Prostate gland (tissue), 2 donors: ENCODE measurements at regions not wholly inside any gene's neighbourhood (a gene's known extent, or its start where the extent isn't known, plus 50 kb on each side); places are given as distances from the start of the nearest gene placed in this dataset.

ENCODE experiments used
- DNase-seq: peaks from one replicate; pipeline ENCODE4 v3.0.0-alpha.2; 2019; ENCODE audit warnings: low spot score
- H3K27ac ChIP-seq, 2 donors: fragments of 200-600 bp; sonication (generic); 2 replicates each; pipeline ENCODE4 v1.5.1; 2017 to 2019
- H3K27me3 ChIP-seq: fragments of 200-600 bp; sonication (generic); replicated peaks from 2 replicates; pipeline ENCODE4 v1.5.1; 2019; ENCODE audit not compliant: insufficient read depth
- H3K36me3 ChIP-seq, 2 donors: fragments of 200-600 bp; sonication (generic); 1 replicate in 1 of 2; 2 replicates in 1 of 2; pipeline versions ENCODE4 v1.5.1 to v1.8.1; 2017 to 2019
- H3K4me1 ChIP-seq: fragments of 200-600 bp; sonication (generic); replicated peaks from 2 replicates; pipeline ENCODE4 v1.5.1; 2019
- H3K4me3 ChIP-seq, 2 donors: fragments of 200-600 bp; sonication (generic); 2 replicates each; pipeline ENCODE4 v1.5.1; 2017 to 2019
- H3K9me3 ChIP-seq: fragments of 200-600 bp; sonication (generic); 2 replicates; pipeline ENCODE4 v1.5.1; 2017
- POLR2A ChIP-seq: fragments of 450-650 bp; IDR thresholded peaks from one replicate; pipeline ENCODE4 v1.6.1; 2016; ENCODE audit warnings: antibody characterized with exemption, mild to moderate bottlenecking
- POLR2AphosphoS5 ChIP-seq: sonication (generic); formaldehyde crosslinking; IDR thresholded peaks from one replicate; pipeline ENCODE4 v1.6.1; 2017; ENCODE audit warnings: antibody characterized with exemption
- WGBS: methylation state at CpG from one replicate; pipeline ENCODE4 v1.1.5; 2018; 5-methylcytosine and 5-hydroxymethylcytosine counted together
- intact Hi-C: fragments of 100-400 bp; cut with DNase I; formaldehyde crosslinking; loops from one replicate; pipeline ENCODE4 v1.14.2; 2022
- TF ChIP-seq, protein P1 (sequence below), 4 experiments: fragments of 200-600 bp in 2 of 4; fragments of 450-650 bp in 2 of 4; sonication (generic) in 2 of 4; IDR thresholded peaks; 1 replicate in 3 of 4; 2 replicates in 1 of 4; pipeline ENCODE4 v1.5.1; 2016 to 2019; ENCODE audit warnings: antibody characterized with exemption in 4 of 4, mild to moderate bottlenecking in 2 of 4, moderate library complexity in 2 of 4

DNA sequence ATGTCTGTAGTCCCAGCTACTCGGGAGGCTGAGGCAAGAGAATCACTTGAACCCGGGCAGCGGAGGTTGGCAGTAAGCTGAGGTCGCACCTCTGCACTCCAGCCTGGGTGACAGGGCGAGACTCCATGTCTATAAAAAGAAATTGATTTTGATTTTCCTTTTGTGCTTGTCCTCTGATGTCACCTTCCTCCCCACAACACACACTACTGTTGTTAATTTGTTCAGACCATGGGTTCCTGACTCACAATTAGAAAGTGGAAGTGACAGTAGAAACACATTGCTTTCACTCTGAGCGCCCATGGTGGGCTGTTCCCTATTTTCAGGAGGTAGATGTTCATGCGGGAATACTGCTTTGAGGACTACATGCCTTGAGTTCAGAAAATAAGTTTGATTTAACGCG is 165.5 kb upstream of the KCNJ6 start:
- Histone ChIP-seq H3K27ac (no peak overlapping the region), H3K4me1 (no peaks in the 10 kb centered on the region), H3K4me3 (no peak overlapping the region), H3K27me3 (no peaks in the 10 kb centered on the region), H3K36me3 (no peaks in the 10 kb centered on the region), H3K9me3 (no peaks in the 10 kb centered on the region)
- 96% methylated on average over 9 of the region's 9 CpGs for WGBS
- TF ChIP-seq POLR2A (no peak), POLR2AphosphoS5 (no peak)
- TF ChIP-seq, protein P1, sequence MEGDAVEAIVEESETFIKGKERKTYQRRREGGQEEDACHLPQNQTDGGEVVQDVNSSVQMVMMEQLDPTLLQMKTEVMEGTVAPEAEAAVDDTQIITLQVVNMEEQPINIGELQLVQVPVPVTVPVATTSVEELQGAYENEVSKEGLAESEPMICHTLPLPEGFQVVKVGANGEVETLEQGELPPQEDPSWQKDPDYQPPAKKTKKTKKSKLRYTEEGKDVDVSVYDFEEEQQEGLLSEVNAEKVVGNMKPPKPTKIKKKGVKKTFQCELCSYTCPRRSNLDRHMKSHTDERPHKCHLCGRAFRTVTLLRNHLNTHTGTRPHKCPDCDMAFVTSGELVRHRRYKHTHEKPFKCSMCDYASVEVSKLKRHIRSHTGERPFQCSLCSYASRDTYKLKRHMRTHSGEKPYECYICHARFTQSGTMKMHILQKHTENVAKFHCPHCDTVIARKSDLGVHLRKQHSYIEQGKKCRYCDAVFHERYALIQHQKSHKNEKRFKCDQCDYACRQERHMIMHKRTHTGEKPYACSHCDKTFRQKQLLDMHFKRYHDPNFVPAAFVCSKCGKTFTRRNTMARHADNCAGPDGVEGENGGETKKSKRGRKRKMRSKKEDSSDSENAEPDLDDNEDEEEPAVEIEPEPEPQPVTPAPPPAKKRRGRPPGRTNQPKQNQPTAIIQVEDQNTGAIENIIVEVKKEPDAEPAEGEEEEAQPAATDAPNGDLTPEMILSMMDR (IDR thresholded peaks at IDR 0.05), result no peak
- no peak for DNase-seq
- intact Hi-C loops, result no loop called here

DNA sequence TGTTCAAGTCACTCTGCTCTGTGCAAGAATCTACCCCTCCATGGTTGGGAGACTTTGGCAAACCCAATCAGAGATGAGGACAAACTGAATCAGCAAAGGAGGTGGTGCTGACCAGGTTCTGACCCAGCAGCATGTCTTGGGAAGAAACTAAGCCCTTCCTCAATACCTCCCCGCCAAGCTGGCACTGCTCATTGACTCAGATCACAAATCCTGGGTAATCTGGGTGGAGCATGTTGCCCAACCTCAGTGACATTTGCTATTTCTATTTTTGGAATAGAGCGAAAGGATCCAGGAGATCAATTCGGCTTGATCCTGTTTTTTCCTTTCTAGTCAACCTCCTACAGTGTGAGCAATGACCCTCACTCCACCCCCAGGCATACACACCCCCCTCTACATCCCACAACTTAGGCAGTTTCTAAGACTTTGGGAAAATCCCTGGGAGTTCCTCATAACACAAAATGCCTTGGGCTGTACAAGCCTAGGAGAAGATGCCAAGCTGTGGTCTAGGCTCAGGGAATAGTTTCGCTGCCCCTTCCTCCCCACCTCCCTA is 166.8 kb upstream of the KCNJ6 start:
- H3K4me1 ChIP-seq, result no peaks in the 10 kb centered on the region
- DNase-seq, result no peak
- no peak overlapping the region for H3K4me3 ChIP-seq
- 63% methylated on average over 4 of the region's 4 CpGs for WGBS
- intact Hi-C loops, result no loop called here
- H3K27ac ChIP-seq, result no peak overlapping the region
- no peaks in the 10 kb centered on the region for H3K36me3 ChIP-seq
- H3K27me3 ChIP-seq, result no peaks in the 10 kb centered on the region
- no peaks in the 10 kb centered on the region for H3K9me3 ChIP-seq
- TF ChIP-seq POLR2A (no peak), POLR2AphosphoS5 (no peak)
- TF ChIP-seq, protein P1 (IDR thresholded peaks at IDR 0.05), result no peak

DNA sequence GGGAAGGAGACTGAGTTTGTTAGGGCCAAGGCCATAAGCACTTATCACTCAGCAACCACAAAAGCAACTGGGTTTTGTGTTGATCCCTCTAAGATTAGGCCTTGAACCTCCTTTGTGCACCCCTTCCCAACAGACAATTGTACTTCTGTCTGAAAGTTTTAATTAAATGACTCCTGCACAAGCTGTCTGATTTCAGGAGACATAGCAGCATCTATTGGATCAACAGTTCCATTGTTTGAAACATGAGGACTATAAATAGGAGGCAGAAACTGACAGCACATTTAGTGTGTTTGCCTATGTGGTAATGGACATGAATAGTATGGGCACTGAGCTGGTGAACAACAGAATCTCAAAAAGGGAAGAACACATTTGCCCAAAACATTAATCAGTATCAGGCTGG is 167.3 kb upstream of the KCNJ6 start:
- intact Hi-C loops, result no loop called here
- no peaks in the 10 kb centered on the region for H3K9me3 ChIP-seq
- H3K4me1 ChIP-seq, result no peaks in the 10 kb centered on the region
- H3K36me3 ChIP-seq, result no peaks in the 10 kb centered on the region
- no peak for TF ChIP-seq POLR2AphosphoS5
- H3K27me3 ChIP-seq, result no peaks in the 10 kb centered on the region
- DNase-seq, result no peak
- H3K27ac ChIP-seq, result no peak overlapping the region
- H3K4me3 ChIP-seq, result no peak overlapping the region

DNA sequence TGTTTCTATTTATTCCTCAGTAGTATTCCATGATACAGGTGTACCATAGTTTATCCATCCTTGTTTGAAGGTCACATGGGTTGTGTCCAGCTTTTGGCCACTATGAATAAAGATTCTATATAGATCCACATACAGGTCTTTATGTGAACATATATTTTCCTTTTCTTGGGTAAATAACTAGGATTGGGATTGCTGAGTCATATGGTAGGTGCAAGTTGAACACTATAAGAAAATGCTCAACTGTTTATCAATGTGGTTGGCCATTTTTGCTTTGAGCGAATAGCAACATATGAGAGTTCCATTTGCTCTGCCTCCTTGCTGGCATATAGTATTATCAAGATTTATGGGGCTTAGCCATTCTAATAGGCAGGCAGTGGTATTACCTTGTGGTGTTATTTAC is 170.2 kb upstream of the KCNJ15 start:
- Histone ChIP-seq H3K27me3 (no peaks in the 10 kb centered on the region), H3K4me3 (no peak overlapping the region), H3K9me3 (no peaks in the 10 kb centered on the region), H3K4me1 (no peaks in the 10 kb centered on the region), H3K27ac (no peak overlapping the region), H3K36me3 (no peaks in the 10 kb centered on the region)
- intact Hi-C loops, result no loop called here
- no peak for DNase-seq
- WGBS, result 96% methylated on average over 1 of the region's 1 CpG
- TF ChIP-seq POLR2AphosphoS5 (no peak), POLR2A (no peak)
- TF ChIP-seq, protein P1 (IDR thresholded peaks at IDR 0.05), result no peak

DNA sequence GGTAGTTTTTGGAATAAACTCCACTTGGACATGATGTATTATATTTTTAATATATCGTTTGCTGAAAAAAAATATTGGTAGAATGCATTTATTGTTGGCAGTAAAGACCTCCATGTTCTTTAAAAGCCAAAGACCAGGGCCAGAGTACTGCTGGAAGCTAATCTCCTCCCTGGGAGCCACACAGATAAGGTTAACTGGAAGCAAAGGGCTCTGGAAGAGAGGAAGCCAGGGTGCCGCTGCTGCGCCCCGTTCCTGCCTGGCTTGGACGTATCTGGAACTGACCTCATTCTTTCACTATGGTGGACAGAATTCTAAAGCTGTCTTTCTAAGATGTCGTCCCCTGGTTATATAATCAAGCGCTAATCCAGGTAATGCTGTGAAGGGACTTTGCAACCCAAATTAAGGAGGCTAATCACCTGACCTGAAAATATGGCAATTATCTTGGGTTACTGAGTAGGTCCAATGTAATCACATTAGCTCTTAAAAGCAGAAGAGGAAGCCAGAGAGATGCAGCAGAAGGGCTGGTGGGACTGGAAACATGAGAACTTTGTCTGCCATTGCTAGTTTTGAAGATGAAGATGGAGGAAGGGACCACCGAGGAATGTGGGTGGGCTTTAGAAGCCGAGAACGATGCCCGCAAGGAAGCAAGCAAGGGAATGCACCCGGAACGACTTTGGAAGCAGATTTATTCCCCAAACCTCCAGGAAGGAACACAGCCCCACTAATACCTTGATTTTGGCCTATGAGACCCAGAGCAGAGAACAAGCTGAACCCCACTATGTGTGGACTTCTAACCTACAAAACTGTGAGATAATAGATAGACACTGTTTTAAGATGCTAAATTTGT is 167.7 kb upstream of the KCNJ15 start:
- intact Hi-C loops, result no loop called here
- no peaks in the 10 kb centered on the region for H3K4me1 ChIP-seq
- no peaks in the 10 kb centered on the region for H3K36me3 ChIP-seq
- no peak overlapping the region for H3K4me3 ChIP-seq
- no peaks in the 10 kb centered on the region for H3K27me3 ChIP-seq
- no peaks in the 10 kb centered on the region for H3K9me3 ChIP-seq
- WGBS, result 92% methylated on average over 13 of the region's 13 CpGs
- TF ChIP-seq POLR2AphosphoS5, result no peak
- TF ChIP-seq, protein P1 (IDR thresholded peaks at IDR 0.05), result no peak
- H3K27ac ChIP-seq, result no peak overlapping the region
- no peak for DNase-seq
